ES-I3 (cell line): ENCODE measurements at regions not wholly inside any gene's neighbourhood (a gene's known extent, or its start where the extent isn't known, plus 50 kb on each side); places are given as distances from the start of the nearest gene placed in this dataset.
"Not testable (repeated sequence)": the region's sequence is repeated elsewhere in the genome, so short reads cannot be mapped to it uniquely, and the experiment has no call there.

ENCODE experiments used
- H3K36me3 ChIP-seq: 2 replicates; pipeline ENCODE4 v1.6.1; 2013; ENCODE audit warnings: mild to moderate bottlenecking, low read length, control low read depth, moderate library complexity; ENCODE audit not compliant: insufficient read depth
- H3K4me1 ChIP-seq: 2 replicates; pipeline ENCODE4 v1.6.1; 2013; ENCODE audit warnings: mild to moderate bottlenecking, control low read depth, low read length; ENCODE audit not compliant: insufficient read depth
- H3K9ac ChIP-seq: 2 replicates; pipeline ENCODE4 v1.6.1; 2013; ENCODE audit warnings: low read depth, mild to moderate bottlenecking, low read length, moderate library complexity
- H3K9me3 ChIP-seq: 2 replicates; pipeline ENCODE4 v1.6.1; 2013; ENCODE audit warnings: mild to moderate bottlenecking, low read length, moderate library complexity; ENCODE audit not compliant: control insufficient read depth, insufficient read depth

DNA sequence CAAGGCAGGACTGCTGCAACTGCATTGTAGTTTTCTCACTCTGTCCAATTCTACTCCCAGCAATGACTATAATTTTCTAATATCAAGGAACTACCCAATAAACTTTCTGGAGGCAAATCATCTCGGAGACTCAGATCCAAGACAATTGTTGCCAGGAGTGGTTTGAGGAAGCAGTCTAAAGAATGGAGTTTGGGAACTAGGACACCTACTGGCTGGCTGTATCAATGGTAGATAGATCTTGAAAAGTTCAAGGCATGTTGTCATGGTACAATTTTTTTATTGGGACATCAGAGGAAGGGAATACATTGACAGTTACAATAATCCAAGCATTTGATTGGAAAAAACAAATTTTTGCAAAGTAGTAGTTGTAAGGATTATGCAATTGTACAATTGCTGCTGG lies 648.3 kb upstream of the SLITRK6 start:
- no peaks in the 10 kb centered on the region for H3K9me3 ChIP-seq
- peaks cover 14% of the 10 kb centered on the region; the same call in 1 of the 2 replicates for H3K4me1 ChIP-seq
- no peaks in the 10 kb centered on the region for H3K36me3 ChIP-seq
- no peak overlapping the region for H3K9ac ChIP-seq

DNA sequence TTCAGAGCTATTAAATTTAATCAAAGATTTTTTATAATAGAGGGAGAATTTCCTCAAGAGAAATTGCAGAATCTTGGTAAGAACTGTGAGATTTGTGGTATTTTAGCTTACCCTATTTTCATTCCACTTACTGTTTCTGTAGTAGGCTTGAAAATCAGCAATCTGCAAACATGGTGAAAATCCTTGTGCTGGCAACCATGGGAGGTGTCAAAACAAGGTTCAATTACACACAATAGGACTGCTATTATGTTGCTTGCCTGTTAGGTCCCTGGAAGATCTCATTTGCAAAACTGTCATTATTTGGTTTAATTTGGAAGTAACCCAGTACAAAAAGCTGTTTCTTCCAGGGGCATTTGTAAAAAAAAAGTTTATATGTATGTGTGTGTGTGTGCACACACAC lies 662.8 kb upstream of the SLITRK6 start:
- Histone ChIP-seq H3K4me1 (no peaks in the 10 kb centered on the region; the same call in 1 of the 2 replicates), H3K9ac (no peak overlapping the region), H3K9me3 (no peaks in the 10 kb centered on the region), H3K36me3 (no peaks in the 10 kb centered on the region)

DNA sequence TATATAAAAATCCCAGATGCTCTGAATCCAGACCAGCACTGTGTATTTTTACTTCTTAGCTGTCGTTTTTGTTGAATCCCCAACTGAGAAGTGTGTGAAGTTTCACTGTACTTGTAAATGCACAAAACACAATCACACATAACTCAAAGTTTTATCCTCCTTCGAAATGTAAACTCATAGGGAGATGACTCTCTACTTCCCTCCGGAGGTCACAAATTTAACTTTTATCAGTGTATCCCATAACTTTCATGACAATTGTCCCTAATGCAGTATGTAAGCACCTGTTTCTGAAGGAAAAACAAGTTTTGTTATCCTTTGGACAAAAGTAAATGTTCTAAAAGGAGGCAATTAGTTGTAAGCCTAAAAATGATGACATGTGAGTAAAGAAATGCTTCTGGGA lies 665.0 kb upstream of the SLITRK6 start:
- Histone ChIP-seq H3K9me3 (no peaks in the 10 kb centered on the region), H3K36me3 (no peaks in the 10 kb centered on the region), H3K9ac (no peak overlapping the region), H3K4me1 (no peaks in the 10 kb centered on the region; the same call in 1 of the 2 replicates)

DNA sequence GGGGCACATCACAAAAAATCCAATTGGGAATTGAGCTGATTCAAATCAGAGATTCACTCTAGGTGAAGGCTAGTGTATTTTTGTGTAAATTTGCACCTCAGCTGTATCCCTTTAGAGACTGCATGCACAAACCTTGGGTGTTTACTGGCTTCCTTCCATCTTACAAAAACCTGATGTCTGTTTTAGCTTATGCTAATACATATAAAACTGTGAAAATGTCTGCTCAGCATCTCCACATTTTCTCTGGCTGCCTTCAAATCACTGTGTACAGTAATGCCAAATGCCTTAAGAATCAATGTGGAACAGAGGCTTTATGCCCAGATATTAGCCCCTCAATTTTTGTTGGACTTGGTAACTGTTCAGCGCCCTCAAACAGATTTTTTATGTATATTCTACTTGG lies 675.8 kb upstream of the SLITRK6 start:
- Histone ChIP-seq H3K4me1 (no peaks in the 10 kb centered on the region), H3K36me3 (no peaks in the 10 kb centered on the region), H3K9ac (no peak overlapping the region), H3K9me3 (no peaks in the 10 kb centered on the region; the same call in 1 of the 2 replicates)

DNA sequence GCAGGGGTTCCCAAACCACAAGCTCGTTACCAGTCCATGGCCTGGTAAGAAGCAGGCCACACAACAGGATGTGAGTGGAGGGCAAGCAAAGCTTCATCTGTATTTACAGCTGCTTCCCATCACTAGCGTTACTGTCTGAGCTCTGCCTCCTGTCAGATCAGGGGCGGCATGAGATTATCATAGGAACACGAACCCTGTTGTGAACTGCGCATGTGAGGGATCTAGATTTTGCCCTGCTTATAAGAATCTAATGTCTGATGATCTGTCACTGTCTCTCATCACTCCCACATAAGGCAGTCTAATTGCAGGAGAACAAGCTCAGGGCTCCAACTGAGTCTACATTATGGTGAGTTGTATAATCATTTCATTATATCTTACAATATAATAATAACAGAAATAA lies 677.4 kb upstream of the SLITRK6 start:
- Histone ChIP-seq H3K4me1 (no peaks in the 10 kb centered on the region), H3K9me3 (no peaks in the 10 kb centered on the region; the same call in 1 of the 2 replicates), H3K9ac (no peak overlapping the region), H3K36me3 (no peaks in the 10 kb centered on the region)

DNA sequence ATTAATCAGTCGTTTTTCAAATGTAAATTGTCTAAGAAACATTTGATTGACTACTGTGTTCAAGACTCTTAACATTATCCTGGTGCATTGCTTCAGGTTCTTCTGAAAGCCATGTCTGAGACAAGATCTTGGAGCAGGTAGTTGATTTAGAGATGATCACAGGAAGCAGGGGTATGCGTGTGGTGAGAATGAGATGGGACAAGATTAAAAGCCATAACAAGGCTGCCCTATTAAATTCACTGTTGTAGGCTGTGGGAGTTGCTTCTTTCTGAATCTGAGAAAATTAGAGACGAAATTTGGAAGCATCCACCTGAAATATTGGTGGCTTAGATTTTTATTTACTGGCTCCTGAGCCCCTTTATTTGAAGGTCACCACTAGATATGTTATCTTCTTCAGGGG lies 687.4 kb upstream of the SLITRK6 start:
- Histone ChIP-seq H3K9ac (no peak overlapping the region), H3K9me3 (no peaks in the 10 kb centered on the region), H3K4me1 (peaks cover 4% of the 10 kb centered on the region), H3K36me3 (no peaks in the 10 kb centered on the region)

DNA sequence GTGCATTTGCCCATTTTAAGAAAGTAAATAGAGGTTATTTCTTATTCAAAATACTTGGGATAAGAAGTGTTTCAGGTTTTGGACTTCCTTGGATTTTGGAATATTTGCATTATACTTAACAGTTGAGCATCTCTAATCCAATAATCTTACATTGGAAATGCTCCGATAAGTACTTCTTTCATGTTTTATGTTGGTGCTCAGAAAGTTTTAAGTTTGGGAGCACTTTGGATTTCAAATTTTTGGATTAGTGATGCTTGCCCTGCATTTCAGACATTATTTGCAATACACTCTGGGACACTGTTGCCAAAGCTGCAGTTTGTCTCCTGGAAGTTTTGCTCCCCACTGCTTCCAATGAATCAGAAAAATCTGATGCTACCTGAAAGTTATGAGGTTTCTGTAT lies 691.9 kb upstream of the SLITRK6 start:
- Histone ChIP-seq H3K4me1 (no peaks in the 10 kb centered on the region), H3K9ac (no peak overlapping the region), H3K36me3 (no peaks in the 10 kb centered on the region), H3K9me3 (no peaks in the 10 kb centered on the region)

DNA sequence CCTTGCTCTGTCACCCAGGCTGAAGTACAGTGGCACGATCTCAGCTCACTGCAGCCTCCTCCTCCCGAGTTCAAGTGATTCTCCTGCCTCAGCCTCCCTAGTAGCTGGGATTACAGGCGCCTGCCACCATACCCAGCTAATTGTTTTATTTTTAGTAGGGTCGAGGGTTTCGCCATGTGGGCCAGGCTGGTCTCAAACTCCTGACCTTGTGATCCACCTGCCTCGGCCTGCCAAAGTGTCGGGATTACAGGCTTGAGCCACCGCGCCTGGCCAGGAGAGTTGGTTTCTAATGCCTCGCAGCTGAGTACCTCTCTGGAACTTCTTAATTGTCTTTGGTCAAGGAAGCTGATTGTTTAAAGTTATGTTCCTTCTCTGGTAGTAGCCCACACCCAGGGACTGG lies 702.7 kb upstream of the SLITRK6 start:
- not testable (repeated sequence) for H3K9me3 ChIP-seq, H3K36me3 ChIP-seq, H3K4me1 ChIP-seq, H3K9ac ChIP-seq

DNA sequence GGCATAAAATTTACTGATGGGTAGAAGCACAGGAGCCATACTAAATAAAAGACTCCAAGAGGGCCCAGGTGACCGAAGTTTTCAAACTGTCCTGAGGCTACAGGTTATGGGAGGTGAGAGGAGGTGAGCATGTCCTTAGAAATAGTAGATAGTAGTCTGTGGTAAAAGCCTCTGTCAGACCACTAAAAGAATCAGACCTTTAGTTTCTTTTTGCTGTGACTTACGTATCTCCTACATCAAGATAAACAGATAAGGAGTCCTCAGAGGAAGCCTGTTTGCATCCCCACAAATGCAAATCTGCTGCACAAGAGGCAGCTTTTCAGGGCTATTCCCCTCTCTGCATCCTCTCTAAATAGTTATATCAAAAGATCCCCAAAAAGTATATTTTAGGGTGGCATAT lies 711.6 kb upstream of the SLITRK6 start:
- H3K36me3 ChIP-seq, result no peaks in the 10 kb centered on the region
- H3K4me1 ChIP-seq, result no peaks in the 10 kb centered on the region
- no peak overlapping the region for H3K9ac ChIP-seq

DNA sequence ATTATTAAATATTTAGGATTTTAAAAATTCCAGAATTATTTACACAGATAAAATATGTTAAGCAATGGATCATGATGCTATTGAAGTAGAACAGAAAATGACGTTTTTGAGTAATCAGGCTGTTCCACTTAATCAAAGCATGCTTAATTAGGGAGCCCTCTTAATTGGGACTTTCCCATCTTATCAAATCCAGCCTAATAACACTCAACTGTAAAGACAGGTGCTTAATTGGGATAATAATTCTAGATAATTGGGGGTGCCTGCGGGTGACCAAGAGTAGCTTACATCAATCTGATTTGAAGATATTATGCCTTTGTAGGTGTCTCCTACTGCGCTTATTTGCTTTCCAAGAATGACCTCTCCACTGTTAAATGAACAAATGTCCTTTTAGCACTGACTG lies 742.2 kb upstream of the SLITRK6 start:
- Histone ChIP-seq H3K36me3 (no peaks in the 10 kb centered on the region), H3K4me1 (no peaks in the 10 kb centered on the region), H3K9ac (peak overlapping the region; percentile 28; the same call in 1 of the 2 replicates), H3K9me3 (no peaks in the 10 kb centered on the region)

More for the DNA sequence above, 711.6 kb upstream of the SLITRK6 start:
- no peaks in the 10 kb centered on the region for H3K9me3 ChIP-seq

DNA sequence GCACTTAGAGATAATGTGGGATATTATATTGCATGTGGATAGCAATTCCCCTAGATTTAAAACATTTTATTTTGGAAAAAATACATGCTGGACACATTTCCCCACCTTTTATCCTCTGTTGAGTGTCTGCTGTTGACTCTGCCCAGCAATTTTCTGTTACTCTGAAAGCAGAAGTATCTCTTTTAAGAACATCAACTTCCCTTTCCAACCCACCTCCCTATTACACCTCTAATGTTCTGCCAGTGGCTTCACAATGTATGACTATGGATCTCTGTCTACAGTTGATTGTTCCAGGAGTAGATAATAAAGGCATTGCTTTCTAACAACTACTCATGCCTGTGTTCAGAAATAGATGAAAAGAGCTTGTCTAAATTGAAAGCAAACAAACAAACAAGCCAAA lies 754.8 kb upstream of the SLITRK6 start:
- Histone ChIP-seq H3K36me3 (no peaks in the 10 kb centered on the region), H3K9ac (no peak overlapping the region), H3K9me3 (no peaks in the 10 kb centered on the region), H3K4me1 (no peaks in the 10 kb centered on the region)

DNA sequence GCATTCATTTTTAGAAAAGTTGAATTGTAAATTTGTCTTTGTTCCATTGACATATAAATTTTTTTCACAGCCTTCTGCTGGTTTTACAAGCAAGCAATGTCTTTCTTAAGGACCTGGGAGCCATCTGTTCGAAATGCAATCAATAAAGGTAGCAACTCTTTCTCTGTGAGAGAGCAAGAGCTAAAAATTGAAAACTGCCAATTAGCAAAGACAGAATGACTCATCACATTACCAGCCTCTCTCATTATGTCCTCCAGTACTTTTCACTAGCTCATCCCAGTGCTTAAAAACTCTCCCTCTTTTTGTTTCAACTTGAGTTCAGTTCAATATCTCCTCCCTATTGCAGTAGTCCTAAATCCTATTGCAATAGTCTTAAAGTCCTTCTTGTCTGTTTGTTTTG lies 760.7 kb upstream of the SLITRK6 start:
- no peaks in the 10 kb centered on the region for H3K36me3 ChIP-seq
- H3K4me1 ChIP-seq, result peaks cover 10% of the 10 kb centered on the region
- H3K9ac ChIP-seq, result no peak overlapping the region
- no peaks in the 10 kb centered on the region for H3K9me3 ChIP-seq

DNA sequence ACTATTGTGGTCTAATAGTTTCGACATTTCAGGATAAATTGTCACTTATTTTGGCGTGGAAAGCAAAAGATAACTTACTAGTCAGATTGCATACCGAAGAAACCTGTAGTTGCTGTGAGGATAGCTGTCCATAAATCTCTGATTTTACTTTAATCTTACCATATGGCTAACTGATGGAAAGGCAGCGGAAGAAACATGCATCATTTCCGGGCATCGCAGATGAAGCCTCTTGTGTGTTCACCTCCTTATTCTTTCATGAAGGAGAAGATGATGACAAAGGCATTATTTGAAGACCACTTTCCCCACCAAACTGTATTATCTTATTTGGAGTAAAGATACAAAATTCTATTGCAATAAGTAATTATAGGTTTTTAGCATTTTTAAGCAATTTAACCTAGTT lies 763.6 kb upstream of the SLITRK6 start:
- peaks cover 10% of the 10 kb centered on the region for H3K4me1 ChIP-seq
- no peaks in the 10 kb centered on the region for H3K9me3 ChIP-seq
- no peak overlapping the region for H3K9ac ChIP-seq
- no peaks in the 10 kb centered on the region for H3K36me3 ChIP-seq

DNA sequence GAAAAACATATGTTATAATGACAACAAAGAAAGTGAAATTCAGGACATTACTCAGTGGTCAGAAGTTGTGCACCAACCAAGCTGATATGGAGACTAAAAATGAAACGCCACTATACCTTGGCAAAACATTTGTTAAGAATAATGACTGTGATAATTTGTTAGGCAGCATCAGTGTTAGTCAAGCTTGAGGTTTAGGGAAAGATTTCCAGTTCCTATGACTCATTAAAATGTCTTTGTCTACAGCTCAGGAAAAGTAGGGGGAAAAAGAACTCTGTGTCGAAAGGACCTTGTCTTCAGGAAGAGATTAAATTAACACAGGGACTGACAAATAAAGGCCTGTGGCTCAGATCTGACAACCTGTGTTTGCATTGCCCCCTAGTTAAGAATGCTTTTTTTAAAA lies 764.1 kb upstream of the SLITRK6 start:
- H3K9me3 ChIP-seq, result no peaks in the 10 kb centered on the region
- H3K9ac ChIP-seq, result no peak overlapping the region
- no peaks in the 10 kb centered on the region for H3K36me3 ChIP-seq

DNA sequence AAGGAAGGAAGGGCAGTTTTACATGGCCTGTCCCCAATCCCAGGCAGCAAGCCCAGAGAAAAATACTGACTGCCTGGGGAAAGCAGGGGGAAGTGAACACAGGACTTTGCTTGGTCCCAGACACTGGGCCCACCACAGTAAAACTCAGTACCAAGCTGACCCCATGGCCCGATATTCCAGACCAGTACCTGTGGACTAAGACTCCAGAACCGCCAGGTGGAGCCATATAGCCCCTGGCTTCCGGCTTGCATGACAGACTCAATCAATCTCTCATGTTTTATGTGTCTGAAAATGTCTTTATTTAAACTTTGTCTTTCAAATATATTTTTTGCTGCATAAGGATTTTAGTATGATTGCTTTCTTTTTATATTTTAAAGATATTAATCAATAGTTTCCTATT lies 767.9 kb upstream of the SLITRK6 start:
- H3K4me1 ChIP-seq, result peaks cover 13% of the 10 kb centered on the region; the same call in 1 of the 2 replicates
- H3K36me3 ChIP-seq, result no peaks in the 10 kb centered on the region
- no peak overlapping the region for H3K9ac ChIP-seq
- H3K9me3 ChIP-seq, result no peaks in the 10 kb centered on the region

More for the DNA sequence above, 764.1 kb upstream of the SLITRK6 start:
- H3K4me1 ChIP-seq, result peaks cover 10% of the 10 kb centered on the region

DNA sequence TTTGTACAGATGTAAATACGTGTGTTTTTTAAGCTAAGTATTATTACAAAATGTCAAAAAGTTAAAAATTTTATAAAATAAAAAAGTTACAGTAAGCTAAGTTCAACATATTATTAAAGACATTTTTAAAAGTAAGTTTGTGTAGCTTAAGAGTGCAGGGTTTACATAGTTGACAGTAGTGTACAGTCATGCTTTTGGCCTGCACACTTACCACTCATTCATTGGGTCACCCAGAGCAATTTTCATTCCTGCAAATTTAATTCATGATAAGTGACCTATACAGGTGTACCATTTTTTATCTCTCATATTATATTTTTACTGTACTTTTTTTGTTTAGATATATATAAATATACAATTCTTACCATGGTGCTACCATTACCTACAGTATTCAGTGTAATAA lies 769.9 kb upstream of the SLITRK6 start:
- H3K4me1 ChIP-seq, result peaks cover 9% of the 10 kb centered on the region; the same call in 1 of the 2 replicates
- H3K9ac ChIP-seq, result no peak overlapping the region
- no peaks in the 10 kb centered on the region for H3K9me3 ChIP-seq
- no peaks in the 10 kb centered on the region for H3K36me3 ChIP-seq
